Activated gamma-delta T cell treated with Interleukin-2 at 50 U/mL for 16 hours (primary cell): ENCODE measurements at regions not wholly inside any gene's neighbourhood (a gene's known extent, or its start where the extent isn't known, plus 50 kb on each side); places are given as distances from the start of the nearest gene placed in this dataset.
"Not testable (repeated sequence)": the region's sequence is repeated elsewhere in the genome, so short reads cannot be mapped to it uniquely, and the experiment has no call there.

ENCODE experiments used
- DNase-seq: peaks from one replicate; pipeline ENCODE4 v3.0.0-alpha.2; 2020

GRCh38 chr16:60481591-60481990 lies 1554.6 kb downstream of the CDH8 start:
- DNase-seq = no peak

- DNase-seq = no peak
Observed at GRCh38 chr16:60478810-60479209, 1557.4 kb downstream of the CDH8 start.

- DNase-seq = no peak
Observed at GRCh38 chr16:60463986-60464385, 1572.3 kb downstream of the CDH8 start.

- DNase-seq = no peak
Observed at GRCh38 chr16:60459463-60459862, 1576.8 kb downstream of the CDH8 start.

GRCh38 chr16:60458255-60458654 lies 1578.0 kb downstream of the CDH8 start:
- no peak for DNase-seq

- no peak for DNase-seq
Observed at GRCh38 chr16:60452646-60453045, 1583.6 kb downstream of the CDH8 start.

- DNase-seq = no peak
Observed at GRCh38 chr16:60438894-60439293, 1597.3 kb downstream of the CDH8 start.

GRCh38 chr16:60432472-60432871 lies 1603.8 kb downstream of the CDH8 start:
- no peak for DNase-seq

GRCh38 chr16:60419859-60420258 lies 1616.4 kb downstream of the CDH8 start:
- DNase-seq = no peak

- DNase-seq = no peak
Observed at GRCh38 chr16:60414613-60415012, 1621.6 kb downstream of the CDH8 start.

GRCh38 chr16:60413969-60414368 lies 1622.3 kb downstream of the CDH8 start:
- DNase-seq = no peak

GRCh38 chr16:60407606-60408005 lies 1628.6 kb downstream of the CDH8 start:
- no peak for DNase-seq

- DNase-seq = no peak
Observed at GRCh38 chr16:60407034-60407433, 1629.2 kb downstream of the CDH8 start.

GRCh38 chr16:60405286-60405685 lies 1631.0 kb downstream of the CDH8 start:
- DNase-seq = no peak

- DNase-seq = no peak
Observed at GRCh38 chr16:60404401-60404800, 1631.8 kb downstream of the CDH8 start.

GRCh38 chr16:60402941-60403340 lies 1633.3 kb downstream of the CDH8 start:
- not testable (repeated sequence) for DNase-seq

GRCh38 chr16:60392380-60392779 lies 1643.9 kb downstream of the CDH8 start:
- DNase-seq = no peak

- no peak for DNase-seq
Observed at GRCh38 chr16:60371591-60371990, 1637.5 kb upstream of the GOT2 start.

- DNase-seq = no peak
Observed at GRCh38 chr16:60367739-60368138, 1633.6 kb upstream of the GOT2 start.

GRCh38 chr16:60363566-60363965 lies 1629.5 kb upstream of the GOT2 start:
- no peak for DNase-seq

- DNase-seq = not testable (repeated sequence)
Observed at GRCh38 chr16:60359866-60360265, 1625.8 kb upstream of the GOT2 start.

- DNase-seq = not testable (repeated sequence)
Observed at GRCh38 chr16:60359412-60359811, 1625.3 kb upstream of the GOT2 start.

GRCh38 chr16:60357876-60358522 lies 1623.9 kb upstream of the GOT2 start:
- DNase-seq = not testable (repeated sequence)

GRCh38 chr16:60346256-60346655 lies 1612.1 kb upstream of the GOT2 start:
- no peak for DNase-seq

- DNase-seq = no peak
Observed at GRCh38 chr16:60337671-60338070, 1603.6 kb upstream of the GOT2 start.
